Right lobe of liver (tissue), 6 donors: ENCODE measurements at regions not wholly inside any gene's neighbourhood (a gene's known extent, or its start where the extent isn't known, plus 50 kb on each side); places are given as distances from the start of the nearest gene placed in this dataset.

Experiments
- ATAC-seq, 4 donors: fragments of 200-7000 bp; cut with Tn5 transposase; one replicate each; pipeline ENCODE4 v1.9.1; 2020; ENCODE audit warnings: mild to moderate bottlenecking in 4 of 4, moderate library complexity in 4 of 4
- DNase-seq, 3 donors: peaks; one replicate each; pipeline ENCODE4 v3.0.0-alpha.2; 2020
- H3K27ac ChIP-seq, 3 donors: fragments of 200-600 bp; one replicate each; pipeline ENCODE4 v1.8.0; 2022
- H3K27me3 ChIP-seq, 2 donors: fragments of 200-600 bp; one replicate each; pipeline ENCODE4 v1.8.0; 2022
- H3K36me3 ChIP-seq, 4 donors: fragments of 200-600 bp; sonication (generic) in 1 of 4; one replicate each; pipeline versions ENCODE4 v1.5.1 to v1.8.0; 2017 to 2022; ENCODE audit warnings: control low read depth in 1 of 4
- H3K4me1 ChIP-seq, 4 donors: fragments of 200-600 bp; sonication (generic) in 1 of 4; one replicate each; pipeline versions ENCODE4 v1.5.1 to v1.8.0; 2017 to 2022; ENCODE audit warnings: control low read depth in 1 of 4
- H3K4me3 ChIP-seq, 3 donors: fragments of 200-600 bp; one replicate each; pipeline ENCODE4 v1.8.0; 2022
- H3K9me3 ChIP-seq, 4 donors: fragments of 200-600 bp; sonication (generic) in 1 of 4; one replicate each; pipeline versions ENCODE4 v1.5.1 to v1.8.0; 2017 to 2022; ENCODE audit warnings: control low read depth in 1 of 4
- POLR2A ChIP-seq: fragments of 450-650 bp; IDR thresholded peaks from one replicate; pipeline ENCODE4 v1.6.1; 2017; ENCODE audit warnings: antibody characterized with exemption, mild to moderate bottlenecking
- WGBS: methylation state at CpG from one replicate; pipeline ENCODE4 v1.1.6; 2018; ENCODE audit warnings: low coverage, low lambda C conversion rate; ENCODE audit not compliant: insufficient coverage; ENCODE audit errors: missing lambda C conversion rate; 5-methylcytosine and 5-hydroxymethylcytosine counted together
- intact Hi-C, 2 donors: fragments of 100-400 bp; cut with DNase I; formaldehyde crosslinking; loops; one replicate each; pipeline versions ENCODE4 v1.11.2 to v1.14.1; 2022
- TF ChIP-seq, protein P1 (sequence below), 4 donors: fragments of 200-600 bp in 3 of 4; fragments of 450-650 bp in 1 of 4; IDR thresholded peaks; one replicate each; pipeline versions ENCODE4 v1.5.1 to v1.8.0; 2016 to 2022; ENCODE audit warnings: antibody characterized with exemption in 4 of 4, mild to moderate bottlenecking in 2 of 4
- donor health status: DM: no; HTN: yes; CAD: no.
- donor health status: DM: no; HTN: no; CAD: no.
- donor health status: DM: no; HTN: no; CAD: no.
- donor health status: DM: no; HTN: yes; CAD: no.
- donor health status: DM: no; HTN: yes; CAD: no.

DNA sequence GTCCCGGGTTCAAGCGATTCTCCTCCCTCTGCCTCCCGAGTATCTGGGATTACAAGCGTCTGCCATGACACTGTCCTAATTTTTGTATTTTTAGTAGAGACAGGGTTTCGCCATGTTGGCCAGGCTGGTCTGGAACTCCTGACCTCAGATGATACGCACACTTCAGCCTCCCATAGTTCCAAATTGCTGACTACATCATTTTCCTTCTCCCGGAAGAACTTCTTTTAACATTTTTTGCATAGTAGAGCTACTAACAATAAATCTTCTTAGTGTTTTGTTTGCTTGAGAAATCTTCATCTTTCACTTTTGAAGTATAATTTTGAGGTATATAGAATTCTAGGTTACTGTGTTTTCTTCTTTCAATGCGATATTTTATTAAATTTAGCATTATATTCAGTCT is 1415.1 kb upstream of the RAG2 start:
- H3K27me3 ChIP-seq: no peaks in the 10 kb centered on the region
- H3K27ac ChIP-seq: no peak overlapping the region
- 59% methylated on average over 8 of the region's 8 CpGs for WGBS
- intact Hi-C loops: no loop called here
- no peaks in the 10 kb centered on the region for H3K36me3 ChIP-seq
- H3K4me1 ChIP-seq: no peaks in the 10 kb centered on the region
- H3K9me3 ChIP-seq: no peaks in the 10 kb centered on the region
- no peak for ATAC-seq
- TF ChIP-seq POLR2A: no peak
- TF ChIP-seq, protein P1, sequence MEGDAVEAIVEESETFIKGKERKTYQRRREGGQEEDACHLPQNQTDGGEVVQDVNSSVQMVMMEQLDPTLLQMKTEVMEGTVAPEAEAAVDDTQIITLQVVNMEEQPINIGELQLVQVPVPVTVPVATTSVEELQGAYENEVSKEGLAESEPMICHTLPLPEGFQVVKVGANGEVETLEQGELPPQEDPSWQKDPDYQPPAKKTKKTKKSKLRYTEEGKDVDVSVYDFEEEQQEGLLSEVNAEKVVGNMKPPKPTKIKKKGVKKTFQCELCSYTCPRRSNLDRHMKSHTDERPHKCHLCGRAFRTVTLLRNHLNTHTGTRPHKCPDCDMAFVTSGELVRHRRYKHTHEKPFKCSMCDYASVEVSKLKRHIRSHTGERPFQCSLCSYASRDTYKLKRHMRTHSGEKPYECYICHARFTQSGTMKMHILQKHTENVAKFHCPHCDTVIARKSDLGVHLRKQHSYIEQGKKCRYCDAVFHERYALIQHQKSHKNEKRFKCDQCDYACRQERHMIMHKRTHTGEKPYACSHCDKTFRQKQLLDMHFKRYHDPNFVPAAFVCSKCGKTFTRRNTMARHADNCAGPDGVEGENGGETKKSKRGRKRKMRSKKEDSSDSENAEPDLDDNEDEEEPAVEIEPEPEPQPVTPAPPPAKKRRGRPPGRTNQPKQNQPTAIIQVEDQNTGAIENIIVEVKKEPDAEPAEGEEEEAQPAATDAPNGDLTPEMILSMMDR (IDR thresholded peaks at IDR 0.05): no peak
- no peak for DNase-seq
- H3K4me3 ChIP-seq: no peak overlapping the region

DNA sequence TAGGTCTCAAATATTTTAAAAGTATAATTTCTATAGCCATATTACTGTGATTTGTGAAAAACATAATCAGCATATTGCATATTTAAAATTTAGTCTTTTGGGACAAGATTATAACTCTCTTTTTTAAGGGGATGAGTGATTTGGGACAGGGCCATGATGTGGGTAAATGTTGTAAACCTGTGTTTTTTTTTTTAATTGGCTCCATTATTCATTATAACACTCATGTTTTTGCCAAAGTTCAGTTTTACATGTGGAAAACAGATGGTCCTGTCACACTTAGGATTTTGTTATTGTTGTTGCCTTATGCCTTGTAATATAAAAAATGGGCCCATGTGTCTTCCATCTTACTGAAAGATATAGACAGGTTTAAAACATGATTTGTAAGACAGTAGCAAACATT is 1413.5 kb upstream of the RAG2 start:
- intact Hi-C loops: no loop called here
- Histone ChIP-seq H3K4me3 (no peak overlapping the region), H3K36me3 (no peaks in the 10 kb centered on the region), H3K9me3 (no peaks in the 10 kb centered on the region), H3K4me1 (no peaks in the 10 kb centered on the region), H3K27ac (no peak overlapping the region), H3K27me3 (no peaks in the 10 kb centered on the region)
- TF ChIP-seq, protein P1 (IDR thresholded peaks at IDR 0.05): no peak
- no peak for TF ChIP-seq POLR2A
- ATAC-seq (no peak), DNase-seq (no peak)

DNA sequence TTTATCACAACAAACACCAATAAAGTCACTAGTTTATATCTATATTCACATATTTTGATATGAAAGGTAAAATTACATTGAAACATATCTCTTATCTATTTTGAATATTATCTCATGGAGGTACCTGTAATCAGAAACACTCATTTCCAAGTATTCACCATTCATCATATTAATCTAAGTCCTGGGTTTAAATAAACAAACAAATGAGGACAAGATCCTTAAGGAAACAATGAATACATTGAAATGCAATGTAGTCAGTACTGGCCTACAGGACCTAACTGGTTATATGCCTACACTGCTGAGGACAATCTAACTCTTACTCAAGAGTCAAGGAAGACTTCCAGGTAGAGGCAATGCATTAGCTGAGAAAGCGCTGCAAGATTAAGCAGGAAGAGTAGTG is 1411.9 kb upstream of the RAG2 start:
- DNase-seq (no peak), ATAC-seq (no peak)
- Histone ChIP-seq H3K4me3 (no peak overlapping the region), H3K9me3 (no peaks in the 10 kb centered on the region), H3K27ac (no peak overlapping the region), H3K36me3 (no peaks in the 10 kb centered on the region), H3K27me3 (no peaks in the 10 kb centered on the region), H3K4me1 (no peaks in the 10 kb centered on the region)
- WGBS: 50% methylated on average over 1 of the region's 1 CpG
- no peak for TF ChIP-seq POLR2A
- TF ChIP-seq, protein P1 (IDR thresholded peaks at IDR 0.05): no peak
- intact Hi-C loops: no loop called here

DNA sequence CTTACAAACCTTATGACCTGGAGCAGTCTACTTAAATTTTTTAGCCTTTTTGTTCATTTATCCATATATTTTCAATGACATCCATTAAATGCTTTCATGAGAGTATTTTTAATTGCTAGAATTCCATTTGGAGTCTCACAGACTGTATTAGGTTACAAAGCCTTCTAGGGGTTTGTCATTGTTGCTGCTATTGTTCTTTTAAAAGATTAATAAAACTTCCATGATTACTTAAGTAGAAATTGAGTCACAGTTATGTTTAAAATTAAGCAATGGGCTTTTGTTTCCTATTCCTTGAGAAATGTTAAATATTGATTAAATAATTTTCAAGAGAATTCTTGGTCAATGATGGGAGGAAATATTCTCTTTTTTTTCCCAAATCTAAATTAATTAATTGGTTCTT is 1408.4 kb upstream of the RAG2 start:
- H3K36me3 ChIP-seq: no peaks in the 10 kb centered on the region
- H3K9me3 ChIP-seq: no peaks in the 10 kb centered on the region
- ATAC-seq: no peak
- no peaks in the 10 kb centered on the region for H3K4me1 ChIP-seq
- intact Hi-C loops: no loop called here
- TF ChIP-seq POLR2A: no peak
- TF ChIP-seq, protein P1 (IDR thresholded peaks at IDR 0.05): no peak
- no peak for DNase-seq
- no peak overlapping the region for H3K4me3 ChIP-seq
- no peak overlapping the region for H3K27ac ChIP-seq
- no peaks in the 10 kb centered on the region for H3K27me3 ChIP-seq

DNA sequence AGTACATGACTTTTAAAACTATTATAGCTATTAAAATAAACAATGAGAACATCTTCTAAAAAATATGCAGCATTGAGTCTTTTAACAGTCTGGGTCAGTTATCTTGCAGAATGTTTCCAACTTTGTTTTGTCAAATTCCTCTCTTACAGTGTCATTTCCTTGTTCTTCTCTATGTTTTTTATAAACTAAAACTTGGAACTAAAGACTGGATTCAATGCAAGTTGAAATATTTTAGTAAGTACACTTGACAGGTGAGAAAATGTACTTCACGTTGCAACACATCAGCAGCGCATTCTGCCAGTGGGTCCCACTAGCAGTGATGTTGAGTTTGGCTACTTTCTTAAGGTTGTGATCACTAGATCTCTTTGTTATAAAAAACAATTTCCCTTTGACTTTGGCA is 1407.6 kb upstream of the RAG2 start:
- TF ChIP-seq, protein P1 (IDR thresholded peaks at IDR 0.05): no peak
- TF ChIP-seq POLR2A: no peak
- Histone ChIP-seq H3K27ac (no peak overlapping the region), H3K36me3 (no peaks in the 10 kb centered on the region), H3K9me3 (no peaks in the 10 kb centered on the region), H3K4me3 (no peak overlapping the region), H3K4me1 (no peaks in the 10 kb centered on the region), H3K27me3 (no peaks in the 10 kb centered on the region)
- 56% methylated on average over 2 of the region's 2 CpGs for WGBS
- intact Hi-C loops: no loop called here
- no peak for ATAC-seq
- DNase-seq: no peak
